ENCODE measurements at regions not wholly inside any gene's neighbourhood (a gene's known extent, or its start where the extent isn't known, plus 50 kb on each side); places are given as distances from the start of the nearest gene placed in this dataset.
A peak's percentile ranks its signal among the peaks of the same experiment; 100 is the strongest.

- peak in 3 of 5 donors; percentile 79 to 84 (median 83) for DNase-seq
- H3K9ac ChIP-seq (ENCODE audit: low read length in 3 of 3): no peak overlapping the region
- intact Hi-C loops (cut with DNase I): no loop called here
- no peaks in the 10 kb centered on the region for H3K9me3 ChIP-seq (ENCODE audit: control insufficient read depth in 2 of 3, insufficient read depth in 1 of 3, low read length in 3 of 3)
- H3K4me3 ChIP-seq (ENCODE audit: low read length in 3 of 3): no peak overlapping the region
- TF ChIP-seq CTCF (IDR thresholded peaks at IDR 0.05; ENCODE audit: borderline replicate concordance, extremely low read depth, insufficient read depth): no peak
- FAIRE-seq: no peak
- no peak overlapping the region for H3K27ac ChIP-seq (ENCODE audit: low read depth in 2 of 2, low read length in 2 of 2)
- H3K27me3 ChIP-seq (ENCODE audit: control insufficient read depth, insufficient read depth, low read length): no peaks in the 10 kb centered on the region
- peaks cover 0 to 2% (median 0%) of the 10 kb centered on the region in 3 donors for H3K4me1 ChIP-seq (ENCODE audit: control insufficient read depth in 2 of 3, insufficient read depth in 2 of 3, low read depth in 1 of 3, low read length in 3 of 3)
- H3K36me3 ChIP-seq (ENCODE audit: control insufficient read depth in 2 of 3, insufficient read depth in 3 of 3, low read length in 3 of 3): no peaks in the 10 kb centered on the region
These were observed 135.2 kb downstream of the PSMG1 start for GRCh38 chr21:39048064-39048463.

GRCh38 chr21:39047046-39047445 lies 136.2 kb downstream of the PSMG1 start:
- H3K9ac ChIP-seq (ENCODE audit: low read length in 3 of 3): no peak overlapping the region
- no peak overlapping the region for H3K27ac ChIP-seq (ENCODE audit: low read depth in 2 of 2, low read length in 2 of 2)
- H3K9me3 ChIP-seq (ENCODE audit: control insufficient read depth in 2 of 3, insufficient read depth in 1 of 3, low read length in 3 of 3): no peaks in the 10 kb centered on the region
- H3K36me3 ChIP-seq (ENCODE audit: control insufficient read depth in 2 of 3, insufficient read depth in 3 of 3, low read length in 3 of 3): no peaks in the 10 kb centered on the region
- no peaks in the 10 kb centered on the region for H3K27me3 ChIP-seq (ENCODE audit: control insufficient read depth, insufficient read depth, low read length)
- H3K4me1 ChIP-seq (ENCODE audit: control insufficient read depth in 2 of 3, insufficient read depth in 2 of 3, low read depth in 1 of 3, low read length in 3 of 3): peaks cover 0 to 2% (median 0%) of the 10 kb centered on the region in 3 donors
- FAIRE-seq: no peak
- no peak for DNase-seq
- H3K4me3 ChIP-seq (ENCODE audit: low read length in 3 of 3): no peak overlapping the region
- intact Hi-C loops (cut with DNase I): no loop called here
- TF ChIP-seq CTCF (IDR thresholded peaks at IDR 0.05; ENCODE audit: borderline replicate concordance, extremely low read depth, insufficient read depth): no peak

- no peak overlapping the region for H3K4me3 ChIP-seq (ENCODE audit: low read length in 3 of 3)
- H3K4me1 ChIP-seq (ENCODE audit: control insufficient read depth in 2 of 3, insufficient read depth in 2 of 3, low read depth in 1 of 3, low read length in 3 of 3): peaks cover 0 to 2% (median 0%) of the 10 kb centered on the region in 3 donors
- FAIRE-seq (no peak), DNase-seq (no peak)
- H3K9me3 ChIP-seq (ENCODE audit: control insufficient read depth in 2 of 3, insufficient read depth in 1 of 3, low read length in 3 of 3): no peaks in the 10 kb centered on the region
- no peaks in the 10 kb centered on the region for H3K36me3 ChIP-seq (ENCODE audit: control insufficient read depth in 2 of 3, insufficient read depth in 3 of 3, low read length in 3 of 3)
- H3K9ac ChIP-seq (ENCODE audit: low read length in 3 of 3): no peak overlapping the region
- TF ChIP-seq CTCF (IDR thresholded peaks at IDR 0.05; ENCODE audit: borderline replicate concordance, extremely low read depth, insufficient read depth): no peak
- intact Hi-C loops (cut with DNase I): no loop called here
- H3K27ac ChIP-seq (ENCODE audit: low read depth in 2 of 2, low read length in 2 of 2): no peak overlapping the region
- H3K27me3 ChIP-seq (ENCODE audit: control insufficient read depth, insufficient read depth, low read length): no peaks in the 10 kb centered on the region
These were observed 136.9 kb downstream of the PSMG1 start for GRCh38 chr21:39046236-39046916.

GRCh38 chr21:39041816-39042215 lies 141.4 kb downstream of the PSMG1 start:
- Histone ChIP-seq H3K27ac (ENCODE audit: low read depth in 2 of 2, low read length in 2 of 2) (no peak overlapping the region), H3K27me3 (ENCODE audit: control insufficient read depth, insufficient read depth, low read length) (no peaks in the 10 kb centered on the region), H3K4me1 (ENCODE audit: control insufficient read depth in 2 of 3, insufficient read depth in 2 of 3, low read depth in 1 of 3, low read length in 3 of 3) (no peaks in the 10 kb centered on the region), H3K9me3 (ENCODE audit: control insufficient read depth in 2 of 3, insufficient read depth in 1 of 3, low read length in 3 of 3) (no peaks in the 10 kb centered on the region), H3K9ac (ENCODE audit: low read length in 3 of 3) (no peak overlapping the region), H3K4me3 (ENCODE audit: low read length in 3 of 3) (no peak overlapping the region), H3K36me3 (ENCODE audit: control insufficient read depth in 2 of 3, insufficient read depth in 3 of 3, low read length in 3 of 3) (no peaks in the 10 kb centered on the region)
- intact Hi-C loops (cut with DNase I): no loop called here
- no peak for TF ChIP-seq CTCF (IDR thresholded peaks at IDR 0.05; ENCODE audit: borderline replicate concordance, extremely low read depth, insufficient read depth)
- DNase-seq (no peak), FAIRE-seq (no peak)

All from kidney (tissue), 13 donors.